GM12872 (cell line): ENCODE measurements at regions not wholly inside any gene's neighbourhood (a gene's known extent, or its start where the extent isn't known, plus 50 kb on each side); places are given as distances from the start of the nearest gene placed in this dataset.

ENCODE experiments used
- CTCF ChIP-seq: IDR thresholded peaks from 3 replicates; pipeline ENCODE4 v1.5.1; 2011; ENCODE audit warnings: low read depth, mild to moderate bottlenecking, low read length, moderate library complexity; ENCODE audit not compliant: insufficient read depth

- TF ChIP-seq CTCF: no peak
Observed at GRCh38 chr1:200247518-200247917, 162.3 kb downstream of the ZNF281 start.

- TF ChIP-seq CTCF: no peak
Observed at GRCh38 chr1:200245473-200245872, 164.4 kb downstream of the ZNF281 start.

- TF ChIP-seq CTCF: no peak
Observed at GRCh38 chr1:200243042-200243437, 166.8 kb downstream of the ZNF281 start.

- no peak for TF ChIP-seq CTCF
Observed at GRCh38 chr1:200242110-200243041, 167.5 kb downstream of the ZNF281 start.

- no peak for TF ChIP-seq CTCF
Observed at GRCh38 chr1:200240656-200241055, 169.2 kb downstream of the ZNF281 start.

- no peak for TF ChIP-seq CTCF
Observed at GRCh38 chr1:200238311-200238710, 171.5 kb downstream of the ZNF281 start.

GRCh38 chr1:200237066-200237465 is 172.8 kb downstream of the ZNF281 start:
- TF ChIP-seq CTCF: no peak
